ENCODE measurements at regions not wholly inside any gene's neighbourhood (a gene's known extent, or its start where the extent isn't known, plus 50 kb on each side); places are given as distances from the start of the nearest gene placed in this dataset.

DNA sequence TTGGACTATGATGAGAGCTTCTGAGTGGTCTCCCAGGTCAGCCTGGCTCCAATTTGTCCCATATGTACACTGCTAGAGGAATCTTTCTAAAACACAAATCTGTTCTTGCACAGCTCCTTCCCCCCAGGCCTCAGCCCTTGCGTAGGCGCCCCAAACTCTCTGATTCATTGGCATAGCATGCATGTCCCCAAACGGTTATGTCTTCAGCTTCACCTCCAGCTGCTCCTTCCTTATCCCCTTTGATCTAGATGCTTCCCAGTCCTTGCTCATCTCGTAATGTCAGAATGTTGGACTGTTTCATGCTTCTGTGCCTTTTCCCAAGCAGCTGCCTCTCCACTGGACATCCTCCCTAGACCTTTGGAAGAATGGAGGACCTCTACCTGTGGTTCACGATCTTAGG lies 60.1 kb upstream of the BASP1 start:
- TF ChIP-seq TAF1 (IDR thresholded peaks at IDR 0.05; ENCODE audit: low read depth) (no peak), CEBPB (IDR thresholded peaks at IDR 0.05) (no peak)

All from Ishikawa (cell line).